Epithelial cell of esophagus (primary cell): ENCODE measurements at regions not wholly inside any gene's neighbourhood (a gene's known extent, or its start where the extent isn't known, plus 50 kb on each side); places are given as distances from the start of the nearest gene placed in this dataset.

Source experiments
- DNase-seq: peaks from one replicate; pipeline ENCODE4 v3.0.0; 2010; ENCODE audit warnings: low read depth
- H3K4me3 ChIP-seq: 2 replicates; pipeline ENCODE4 v1.5.1; 2011; ENCODE audit warnings: mild to moderate bottlenecking, low read length, control low read depth
- CTCF ChIP-seq: IDR thresholded peaks from 2 replicates; pipeline ENCODE4 v1.5.1; 2011; ENCODE audit warnings: low read depth, mild to moderate bottlenecking, low read length, control low read depth, inconsistent platforms; ENCODE audit not compliant: insufficient read depth; ENCODE audit errors: missing control alignments

GRCh38 chr9:105069285-105069684 is 141.3 kb upstream of the ABCA1 start:
- no peak for TF ChIP-seq CTCF
- H3K4me3 ChIP-seq = no peak overlapping the region
- DNase-seq = no peak

- no peak for TF ChIP-seq CTCF
- no peak for DNase-seq
- H3K4me3 ChIP-seq = no peak overlapping the region
These were observed 141.7 kb upstream of the ABCA1 start for GRCh38 chr9:105069696-105070095.

GRCh38 chr9:105070176-105070575 is 142.2 kb upstream of the ABCA1 start:
- DNase-seq = no peak
- no peak for TF ChIP-seq CTCF
- no peak overlapping the region for H3K4me3 ChIP-seq

- TF ChIP-seq CTCF = no peak
- no peak for DNase-seq
- no peak overlapping the region for H3K4me3 ChIP-seq
These were observed 144.5 kb upstream of the ABCA1 start for GRCh38 chr9:105072476-105072875.

GRCh38 chr9:105073147-105073546 is 145.2 kb upstream of the ABCA1 start:
- no peak for DNase-seq
- no peak overlapping the region for H3K4me3 ChIP-seq
- TF ChIP-seq CTCF = no peak

- no peak overlapping the region for H3K4me3 ChIP-seq
These were observed 146.5 kb upstream of the ABCA1 start for GRCh38 chr9:105074491-105074890.

More at GRCh38 chr9:105074491-105074890, 146.5 kb upstream of the ABCA1 start:
- no peak for TF ChIP-seq CTCF
- DNase-seq = no peak
